ENCODE measurements at regions not wholly inside any gene's neighbourhood (a gene's known extent, or its start where the extent isn't known, plus 50 kb on each side); places are given as distances from the start of the nearest gene placed in this dataset.
"Not testable (repeated sequence)": the region's sequence is repeated elsewhere in the genome, so short reads cannot be mapped to it uniquely, and the experiment has no call there.

- no peak for DNase-seq
Measured at GRCh38 chr4:18676526-18676915, 655.0 kb upstream of the LCORL start.

- no peak for DNase-seq
Measured at GRCh38 chr4:18675586-18676525, 654.3 kb upstream of the LCORL start.

GRCh38 chr4:18670034-18670433 lies 648.5 kb upstream of the LCORL start:
- DNase-seq, result no peak

GRCh38 chr4:18669390-18669789 lies 647.8 kb upstream of the LCORL start:
- DNase-seq, result no peak

- DNase-seq, result no peak
Measured at GRCh38 chr4:18666322-18666721, 644.8 kb upstream of the LCORL start.

GRCh38 chr4:18664171-18664570 lies 642.6 kb upstream of the LCORL start:
- peak; percentile 13 to 27 for DNase-seq

GRCh38 chr4:18645351-18645750 lies 623.8 kb upstream of the LCORL start:
- DNase-seq, result peak in 1 of 2 donors; percentile 39

GRCh38 chr4:18641334-18641733 lies 619.8 kb upstream of the LCORL start:
- no peak for DNase-seq

- peak; percentile 56 to 68 for DNase-seq
Measured at GRCh38 chr4:18638031-18638430, 616.5 kb upstream of the LCORL start.

- peak in 1 of 2 donors; percentile 15 for DNase-seq
Measured at GRCh38 chr4:18636001-18636585, 614.5 kb upstream of the LCORL start.

- no peak for DNase-seq
Measured at GRCh38 chr4:18635531-18635930, 614.0 kb upstream of the LCORL start.

GRCh38 chr4:18631586-18631985 lies 610.0 kb upstream of the LCORL start:
- no peak for DNase-seq

GRCh38 chr4:18630218-18631110 lies 608.9 kb upstream of the LCORL start:
- no peak for DNase-seq

- no peak for DNase-seq
Measured at GRCh38 chr4:18627447-18628005, 606.0 kb upstream of the LCORL start.

- no peak for DNase-seq
Measured at GRCh38 chr4:18626996-18627395, 605.4 kb upstream of the LCORL start.

- DNase-seq, result no peak
Measured at GRCh38 chr4:18626366-18626765, 604.8 kb upstream of the LCORL start.

- no peak for DNase-seq
Measured at GRCh38 chr4:18621186-18621585, 599.6 kb upstream of the LCORL start.

- no peak for DNase-seq
Measured at GRCh38 chr4:18616720-18617119, 595.2 kb upstream of the LCORL start.

GRCh38 chr4:18611026-18611425 lies 589.5 kb upstream of the LCORL start:
- DNase-seq, result no peak

- no peak for DNase-seq
Measured at GRCh38 chr4:18608908-18609533, 587.5 kb upstream of the LCORL start.

- not testable (repeated sequence) for DNase-seq
Measured at GRCh38 chr4:18602610-18603009, 581.1 kb upstream of the LCORL start.

All from right lung (tissue), 2 donors.